ENCODE measurements at regions not wholly inside any gene's neighbourhood (a gene's known extent, or its start where the extent isn't known, plus 50 kb on each side); places are given as distances from the start of the nearest gene placed in this dataset.

DNA sequence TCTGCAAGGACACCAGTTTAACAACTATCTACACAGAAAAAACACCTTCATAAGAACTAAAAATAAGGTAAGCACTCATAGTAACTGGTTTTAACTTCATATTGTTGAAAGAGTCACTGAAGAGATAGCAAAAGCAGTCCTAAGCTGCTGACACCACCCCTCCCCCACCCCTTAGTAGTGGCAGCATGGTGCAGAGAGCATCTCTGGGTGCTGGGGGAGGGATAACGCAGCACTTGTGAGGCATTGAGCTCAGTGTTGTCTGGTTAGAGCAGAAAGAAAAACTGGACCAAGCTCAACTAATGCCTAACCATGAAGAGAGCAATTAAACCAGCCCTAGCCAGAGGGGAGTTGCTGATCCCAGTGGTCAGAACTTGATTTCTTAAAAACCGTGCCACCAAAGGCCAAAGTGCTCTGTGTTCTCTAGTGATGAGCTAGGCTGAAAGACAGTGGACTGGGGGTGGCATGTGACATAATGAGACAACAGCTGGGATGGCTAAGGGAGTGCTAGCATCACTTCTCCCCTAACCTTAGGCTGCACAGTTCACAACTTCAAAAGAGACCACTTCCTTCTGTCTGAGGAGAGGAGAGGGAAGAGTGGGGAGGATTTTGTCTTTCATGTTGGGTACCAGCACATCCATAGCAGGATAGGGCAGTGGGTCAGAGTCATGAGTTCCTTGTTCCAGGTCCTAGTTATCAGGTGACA lies 669.3 kb downstream of the PDHA2 start:
- TF ChIP-seq, protein P1, sequence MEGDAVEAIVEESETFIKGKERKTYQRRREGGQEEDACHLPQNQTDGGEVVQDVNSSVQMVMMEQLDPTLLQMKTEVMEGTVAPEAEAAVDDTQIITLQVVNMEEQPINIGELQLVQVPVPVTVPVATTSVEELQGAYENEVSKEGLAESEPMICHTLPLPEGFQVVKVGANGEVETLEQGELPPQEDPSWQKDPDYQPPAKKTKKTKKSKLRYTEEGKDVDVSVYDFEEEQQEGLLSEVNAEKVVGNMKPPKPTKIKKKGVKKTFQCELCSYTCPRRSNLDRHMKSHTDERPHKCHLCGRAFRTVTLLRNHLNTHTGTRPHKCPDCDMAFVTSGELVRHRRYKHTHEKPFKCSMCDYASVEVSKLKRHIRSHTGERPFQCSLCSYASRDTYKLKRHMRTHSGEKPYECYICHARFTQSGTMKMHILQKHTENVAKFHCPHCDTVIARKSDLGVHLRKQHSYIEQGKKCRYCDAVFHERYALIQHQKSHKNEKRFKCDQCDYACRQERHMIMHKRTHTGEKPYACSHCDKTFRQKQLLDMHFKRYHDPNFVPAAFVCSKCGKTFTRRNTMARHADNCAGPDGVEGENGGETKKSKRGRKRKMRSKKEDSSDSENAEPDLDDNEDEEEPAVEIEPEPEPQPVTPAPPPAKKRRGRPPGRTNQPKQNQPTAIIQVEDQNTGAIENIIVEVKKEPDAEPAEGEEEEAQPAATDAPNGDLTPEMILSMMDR (conservative IDR thresholded peaks at IDR 0.05): no peak
- TF ChIP-seq ZFX (IDR thresholded peaks at IDR 0.05): no peak
